ENCODE measurements at regions not wholly inside any gene's neighbourhood (a gene's known extent, or its start where the extent isn't known, plus 50 kb on each side); places are given as distances from the start of the nearest gene placed in this dataset.

- Histone ChIP-seq H3K9me1 (replicated peaks; ENCODE audit: control insufficient read depth, extremely low read depth, insufficient read depth, low read length) (no peaks in the 10 kb centered on the region), H3K4me1 (ENCODE audit: control insufficient read depth, extremely low read depth, insufficient read depth, low read length) (no peaks in the 10 kb centered on the region), H3K27ac (ENCODE audit: insufficient read depth, low read depth, low read length) (no peak overlapping the region), H3K27me3 (ENCODE audit: control insufficient read depth in 2 of 2, insufficient read depth in 2 of 2, low read length in 2 of 2) (no peaks in the 10 kb centered on the region), H3K9me3 (replicated peaks; ENCODE audit: control insufficient read depth, insufficient read depth, low read length) (no peaks in the 10 kb centered on the region), H4K20me1 (replicated peaks; ENCODE audit: control insufficient read depth, extremely low read depth, insufficient read depth, low read length) (no peaks in the 10 kb centered on the region), H2AFZ (ENCODE audit: low read depth, low read length) (no peak overlapping the region), H3K36me3 (ENCODE audit: control insufficient read depth in 2 of 2, extremely low read depth in 1 of 2, insufficient read depth in 2 of 2, low read length in 2 of 2) (no peaks in the 10 kb centered on the region), H3K9ac (replicated peaks; ENCODE audit: extremely low read depth, insufficient read depth, low read length) (no peak overlapping the region), H3K4me2 (ENCODE audit: insufficient read depth, low read length) (no peak overlapping the region), H3K4me3 (replicated peaks in 1 of 3; ENCODE audit: insufficient read depth in 1 of 3, low read depth in 1 of 3, low read length in 3 of 3) (no peak overlapping the region), H3K79me2 (ENCODE audit: control insufficient read depth, insufficient read depth, low read length) (no peaks in the 10 kb centered on the region)
- POLR2A ChIA-PET: no interaction called here
- intact Hi-C loops (cut with micrococcal nuclease): no loop called here
- FAIRE-seq: no peak
- CTCF ChIA-PET: no interaction called here
- no peak for DNase-seq (ENCODE audit: low read depth, low spot score)
- dilution Hi-C loops (cut with MboI; ENCODE audit: extremely low pct_ligation_motif_present, low sequenced_read_pairs): no loop called here
- BruUV-seq (replicated peaks): no TSS peak
- TF ChIP-seq, protein P1, sequence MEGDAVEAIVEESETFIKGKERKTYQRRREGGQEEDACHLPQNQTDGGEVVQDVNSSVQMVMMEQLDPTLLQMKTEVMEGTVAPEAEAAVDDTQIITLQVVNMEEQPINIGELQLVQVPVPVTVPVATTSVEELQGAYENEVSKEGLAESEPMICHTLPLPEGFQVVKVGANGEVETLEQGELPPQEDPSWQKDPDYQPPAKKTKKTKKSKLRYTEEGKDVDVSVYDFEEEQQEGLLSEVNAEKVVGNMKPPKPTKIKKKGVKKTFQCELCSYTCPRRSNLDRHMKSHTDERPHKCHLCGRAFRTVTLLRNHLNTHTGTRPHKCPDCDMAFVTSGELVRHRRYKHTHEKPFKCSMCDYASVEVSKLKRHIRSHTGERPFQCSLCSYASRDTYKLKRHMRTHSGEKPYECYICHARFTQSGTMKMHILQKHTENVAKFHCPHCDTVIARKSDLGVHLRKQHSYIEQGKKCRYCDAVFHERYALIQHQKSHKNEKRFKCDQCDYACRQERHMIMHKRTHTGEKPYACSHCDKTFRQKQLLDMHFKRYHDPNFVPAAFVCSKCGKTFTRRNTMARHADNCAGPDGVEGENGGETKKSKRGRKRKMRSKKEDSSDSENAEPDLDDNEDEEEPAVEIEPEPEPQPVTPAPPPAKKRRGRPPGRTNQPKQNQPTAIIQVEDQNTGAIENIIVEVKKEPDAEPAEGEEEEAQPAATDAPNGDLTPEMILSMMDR (IDR thresholded peaks at IDR 0.05; ENCODE audit: extremely low read depth in 1 of 2, insufficient read depth in 1 of 2, low read depth in 1 of 2, low read length in 2 of 2): no peak
- TF ChIP-seq JUN (IDR thresholded peaks at IDR 0.05; ENCODE audit: borderline replicate concordance, insufficient read depth, insufficient read length, low read depth) (no peak), POLR2AphosphoS5 (IDR thresholded peaks at IDR 0.05; ENCODE audit: insufficient read depth, low read depth, low read length) (no peak), FOS (IDR thresholded peaks at IDR 0.05; ENCODE audit: borderline replicate concordance, insufficient read depth, low read length) (no peak), MAX (IDR thresholded peaks at IDR 0.05; ENCODE audit: insufficient read depth, insufficient read length) (no peak), GATA2 (IDR thresholded peaks at IDR 0.05; ENCODE audit: insufficient read depth, insufficient read length, low read depth, low read length) (no peak), MYC (IDR thresholded peaks at IDR 0.05; ENCODE audit: low read depth, low read length) (no peak)
Observed at GRCh38 chr11:81647374-81647773, 1086.3 kb downstream of the FAM181B start.
